Fibroblast of peridontal ligament (primary cell): ENCODE measurements at regions not wholly inside any gene's neighbourhood (a gene's known extent, or its start where the extent isn't known, plus 50 kb on each side); places are given as distances from the start of the nearest gene placed in this dataset.
A peak's percentile ranks its signal among the peaks of the same experiment; 100 is the strongest.

Source experiments
- DNase-seq: peaks from one replicate; pipeline ENCODE4 v3.0.0-alpha.2; 2010; ENCODE audit errors: extremely low read depth

GRCh38 chr6:48736501-48737206 lies 625.7 kb upstream of the PTCHD4 start:
- DNase-seq = peak; percentile 95

GRCh38 chr6:48735846-48736245 lies 624.8 kb upstream of the PTCHD4 start:
- no peak for DNase-seq

GRCh38 chr6:48733581-48733980 lies 622.6 kb upstream of the PTCHD4 start:
- DNase-seq = peak; percentile 53

GRCh38 chr6:48714699-48715098 lies 603.7 kb upstream of the PTCHD4 start:
- DNase-seq = no peak

- no peak for DNase-seq
Measured at GRCh38 chr6:48714250-48714649, 603.3 kb upstream of the PTCHD4 start.

GRCh38 chr6:48713612-48714011 lies 602.6 kb upstream of the PTCHD4 start:
- no peak for DNase-seq

GRCh38 chr6:48706310-48706709 lies 595.3 kb upstream of the PTCHD4 start:
- DNase-seq = no peak

- no peak for DNase-seq
Measured at GRCh38 chr6:48701572-48701971, 590.6 kb upstream of the PTCHD4 start.

GRCh38 chr6:48695872-48696271 lies 584.9 kb upstream of the PTCHD4 start:
- no peak for DNase-seq

- no peak for DNase-seq
Measured at GRCh38 chr6:48691420-48691819, 580.4 kb upstream of the PTCHD4 start.

- no peak for DNase-seq
Measured at GRCh38 chr6:48689498-48689897, 578.5 kb upstream of the PTCHD4 start.

- no peak for DNase-seq
Measured at GRCh38 chr6:48678390-48678789, 567.4 kb upstream of the PTCHD4 start.

- peak; percentile 2 for DNase-seq
Measured at GRCh38 chr6:48671505-48671904, 560.5 kb upstream of the PTCHD4 start.

GRCh38 chr6:48670546-48670945 lies 559.5 kb upstream of the PTCHD4 start:
- no peak for DNase-seq

- no peak for DNase-seq
Measured at GRCh38 chr6:48667797-48668196, 556.8 kb upstream of the PTCHD4 start.

GRCh38 chr6:48664826-48665225 lies 553.8 kb upstream of the PTCHD4 start:
- peak; percentile 81 for DNase-seq

- DNase-seq = peak; percentile 5
Measured at GRCh38 chr6:48658915-48659314, 547.9 kb upstream of the PTCHD4 start.

GRCh38 chr6:48641544-48641943 lies 530.5 kb upstream of the PTCHD4 start:
- DNase-seq = peak; percentile 37

- DNase-seq = peak; percentile 9
Measured at GRCh38 chr6:48638796-48639195, 527.8 kb upstream of the PTCHD4 start.

GRCh38 chr6:48630511-48630910 lies 519.5 kb upstream of the PTCHD4 start:
- no peak for DNase-seq

- DNase-seq = peak; percentile 47
Measured at GRCh38 chr6:48628316-48628715, 517.3 kb upstream of the PTCHD4 start.

- DNase-seq = no peak
Measured at GRCh38 chr6:48626421-48626820, 515.4 kb upstream of the PTCHD4 start.

GRCh38 chr6:48624631-48625030 lies 513.6 kb upstream of the PTCHD4 start:
- no peak for DNase-seq

- DNase-seq = no peak
Measured at GRCh38 chr6:48619771-48620170, 508.8 kb upstream of the PTCHD4 start.
